AG10803 (cell line): ENCODE measurements at regions not wholly inside any gene's neighbourhood (a gene's known extent, or its start where the extent isn't known, plus 50 kb on each side); places are given as distances from the start of the nearest gene placed in this dataset.

Experiments
- DNase-seq: peaks from one replicate; pipeline ENCODE4 v3.0.0; 2010; ENCODE audit warnings: low read depth
- H3K4me3 ChIP-seq: 2 replicates; pipeline ENCODE4 v1.5.1; 2011; ENCODE audit warnings: mild to moderate bottlenecking, low read length, control low read depth
- CTCF ChIP-seq: conservative IDR thresholded peaks from 2 replicates; pipeline ENCODE4 v1.5.1; 2011; ENCODE audit warnings: mild to moderate bottlenecking, low read length, control low read depth, inconsistent platforms

- DNase-seq, result no peak
- TF ChIP-seq CTCF, result no peak
- H3K4me3 ChIP-seq, result no peak overlapping the region
Observed at GRCh38 chr10:35723992-35724391, 81.9 kb upstream of the FZD8 start.

- TF ChIP-seq CTCF, result no peak
- DNase-seq, result no peak
Observed at GRCh38 chr10:35723059-35723458, 81.0 kb upstream of the FZD8 start.

GRCh38 chr10:35722636-35723035 lies 80.5 kb upstream of the FZD8 start:
- no peak for TF ChIP-seq CTCF
- DNase-seq, result no peak
- no peak overlapping the region for H3K4me3 ChIP-seq

More at GRCh38 chr10:35723059-35723458, 81.0 kb upstream of the FZD8 start:
- no peak overlapping the region for H3K4me3 ChIP-seq

- no peak for DNase-seq
- no peak for TF ChIP-seq CTCF
- no peak overlapping the region for H3K4me3 ChIP-seq
Observed at GRCh38 chr10:35722226-35722625, 80.1 kb upstream of the FZD8 start.

- H3K4me3 ChIP-seq, result no peak overlapping the region
- TF ChIP-seq CTCF, result no peak
- DNase-seq, result no peak
Observed at GRCh38 chr10:35720366-35720765, 78.3 kb upstream of the FZD8 start.

GRCh38 chr10:35716776-35717175 lies 74.7 kb upstream of the FZD8 start:
- DNase-seq, result no peak
- no peak for TF ChIP-seq CTCF
- no peak overlapping the region for H3K4me3 ChIP-seq

- no peak overlapping the region for H3K4me3 ChIP-seq
- no peak for DNase-seq
Observed at GRCh38 chr10:35712486-35712885, 70.4 kb upstream of the FZD8 start.

More at GRCh38 chr10:35712486-35712885, 70.4 kb upstream of the FZD8 start:
- TF ChIP-seq CTCF, result no peak
